GM12878 (cell line): ENCODE measurements at regions not wholly inside any gene's neighbourhood (a gene's known extent, or its start where the extent isn't known, plus 50 kb on each side); places are given as distances from the start of the nearest gene placed in this dataset.

Experiments used
- ATAC-seq: fragments of 200-7000 bp; cut with Tn5 transposase; 3 replicates; pipeline ENCODE4 v1.9.1; 2020; ENCODE audit warnings: mild to moderate bottlenecking, moderate library complexity
- BruUV-seq: library from RNA; stranded (reverse); fragments of 400-500 nt; replicated peaks from 2 replicates; lab custom pipeline; 2021; lab: Mats Ljungman, UMichigan
- CTCF ChIA-PET: fragments of 300-600 bp; sonication (Branson Sonifier 250); formaldehyde crosslinking; extraction: SDS; loops from one replicate; lab custom pipeline; 2021; ENCODE audit warnings: inconsistent platforms; lab: Yijun Ruan, JAX
- POLR2A ChIA-PET: fragments of 350-600 bp; formaldehyde crosslinking; extraction: SDS; loops from one replicate; lab custom pipeline; 2021; ENCODE audit warnings: inconsistent platforms; lab: Charles Lee
- RAD21 ChIA-PET: fragments of 300-600 bp; sonication (Branson Sonifier 250); formaldehyde crosslinking; loops from one replicate; lab custom pipeline; 2023; ENCODE audit warnings: antibody characterized with exemption; ENCODE audit not compliant: unreplicated experiment; lab: Charles Lee
- SMC1A ChIA-PET: fragments of 300-600 bp; sonication (Branson Sonifier 250); formaldehyde crosslinking; loops from one replicate; lab custom pipeline; 2023; ENCODE audit not compliant: unreplicated experiment, uncharacterized antibody; lab: Charles Lee
- DNase-seq: peaks from one replicate; pipeline ENCODE4 v3.0.0-alpha.2; 2011; ENCODE audit warnings: low read depth, low spot score
- FAIRE-seq: peaks from 3 replicates; lab custom pipeline; 2011; peaks lifted over from hg19 to GRCh38; lab: Jason Lieb, UNC
- H2AFZ ChIP-seq: 2 replicates; pipeline ENCODE4 v1.6.0; 2011; ENCODE audit warnings: low read depth, low read length, control low read depth; ENCODE audit not compliant: control insufficient read depth
- H3K27ac ChIP-seq: 2 replicates; pipeline ENCODE4 v1.5.1; 2011; ENCODE audit warnings: control low read depth; ENCODE audit not compliant: control insufficient read depth, insufficient read depth
- H3K27me3 ChIP-seq, 2 experiments: replicated peaks in 1 of 2; 2 replicates each; pipeline versions ENCODE4 v1.6.0 to v1.6.1; 2011; ENCODE audit warnings: low read length in 1 of 2; ENCODE audit not compliant: control insufficient read depth in 2 of 2, insufficient read depth in 2 of 2
- H3K36me3 ChIP-seq, 2 experiments: 2 replicates each; pipeline ENCODE4 v1.5.1; 2011; ENCODE audit warnings: low read length in 1 of 2; ENCODE audit not compliant: control insufficient read depth in 2 of 2, insufficient read depth in 2 of 2
- H3K4me1 ChIP-seq: 2 replicates; pipeline ENCODE4 v1.6.1; 2011; ENCODE audit warnings: mild to moderate bottlenecking, low read length, moderate library complexity, mixed read lengths; ENCODE audit not compliant: control insufficient read depth, insufficient read depth
- H3K4me2 ChIP-seq: 2 replicates; pipeline ENCODE4 v1.6.0; 2011; ENCODE audit warnings: control low read depth; ENCODE audit not compliant: control insufficient read depth, insufficient read depth
- H3K4me3 ChIP-seq: fragments of 200-600 bp; sonication (generic); 2 replicates; pipeline ENCODE4 v1.5.1; 2016
- H3K79me2 ChIP-seq: 2 replicates; pipeline ENCODE4 v1.6.0; 2011; ENCODE audit warnings: low read length; ENCODE audit not compliant: control insufficient read depth, insufficient read depth
- H3K9ac ChIP-seq: 2 replicates; pipeline ENCODE4 v1.8.0; 2011; ENCODE audit warnings: low read length, control low read depth, mixed read lengths; ENCODE audit not compliant: control insufficient read depth, insufficient read depth
- H3K9me3 ChIP-seq: replicated peaks from 3 replicates; pipeline ENCODE4 v1.5.1; 2011; ENCODE audit warnings: mild to moderate bottlenecking, low read length; ENCODE audit not compliant: control insufficient read depth, insufficient read depth
- H4K20me1 ChIP-seq: 2 replicates; pipeline ENCODE4 v1.6.0; 2011; ENCODE audit not compliant: control insufficient read depth, insufficient read depth
- CBFB ChIP-seq: IDR thresholded peaks from 2 replicates; pipeline ENCODE4 v1.6.1; 2016; ENCODE audit warnings: antibody characterized with exemption, low read depth
- FOXK2 ChIP-seq: fragments of 450-650 bp; IDR thresholded peaks from 2 replicates; pipeline ENCODE4 v1.6.1; 2017; ENCODE audit warnings: mild to moderate bottlenecking, moderate library complexity
- GATAD2B ChIP-seq: fragments of 450-650 bp; conservative IDR thresholded peaks from 2 replicates; pipeline ENCODE4 v1.6.1; 2017; ENCODE audit warnings: low read depth, mild to moderate bottlenecking, moderate library complexity
- IRF4 ChIP-seq: IDR thresholded peaks from 2 replicates; pipeline ENCODE4 v1.6.1; 2011; ENCODE audit warnings: low read depth, low read length
- MTA2 ChIP-seq: fragments of 450-650 bp; IDR thresholded peaks from 2 replicates; pipeline ENCODE4 v1.6.1; 2016; ENCODE audit warnings: low read depth, mild to moderate bottlenecking, moderate library complexity
- NR2F1 ChIP-seq: fragments of 450-650 bp; conservative IDR thresholded peaks from 2 replicates; pipeline ENCODE4 v1.6.1; 2017; ENCODE audit warnings: mild to moderate bottlenecking
- SIN3A ChIP-seq: IDR thresholded peaks from 2 replicates; pipeline ENCODE4 v1.6.1; 2012; ENCODE audit warnings: low read depth, low read length, improper control_type of control experiment
- SPI1 ChIP-seq: IDR thresholded peaks from 2 replicates; pipeline ENCODE4 v1.6.1; 2011; ENCODE audit warnings: low read depth, mild to moderate bottlenecking, low read length, moderate library complexity, borderline replicate concordance; ENCODE audit not compliant: insufficient read depth
- SREBF2 ChIP-seq: IDR thresholded peaks from 2 replicates; pipeline ENCODE4 v1.6.1; 2012; ENCODE audit warnings: mild to moderate bottlenecking, low read length
- SUZ12 ChIP-seq: fragments of 200-600 bp; sonication (generic); IDR thresholded peaks from one replicate; pipeline ENCODE4 v1.6.1; 2018; ENCODE audit warnings: antibody characterized with exemption, mild to moderate bottlenecking; ENCODE audit not compliant: unreplicated experiment
- TCF12 ChIP-seq: IDR thresholded peaks from 2 replicates; pipeline ENCODE4 v1.6.1; 2011; ENCODE audit warnings: low read depth, mild to moderate bottlenecking, low read length
- WRNIP1 ChIP-seq: IDR thresholded peaks from 2 replicates; pipeline ENCODE4 v1.6.1; 2011; ENCODE audit warnings: low read depth, low read length, improper control_type of control experiment, borderline replicate concordance
- ZNF24 ChIP-seq: fragments of 450-650 bp; IDR thresholded peaks from 2 replicates; pipeline ENCODE4 v1.6.1; 2017; ENCODE audit warnings: antibody characterized with exemption, mild to moderate bottlenecking
- ZNF384 ChIP-seq: IDR thresholded peaks from 2 replicates; pipeline ENCODE4 v1.6.1; 2012; ENCODE audit warnings: low read depth, mild to moderate bottlenecking, low read length, improper control_type of control experiment, borderline replicate concordance
- WGBS: methylation state at CpG from one replicate; pipeline ENCODE4 v1.1.6; 2016; ENCODE audit warnings: low lambda C conversion rate; ENCODE audit not compliant: insufficient replicate concordance, insufficient coverage; ENCODE audit errors: missing lambda C conversion rate; 5-methylcytosine and 5-hydroxymethylcytosine counted together
- in situ Hi-C: fragments of 300-500 bp; cut with MboI; formaldehyde crosslinking; loops from 9 replicates; pipeline ENCODE4 v1.14.3; 2018; ENCODE audit warnings: mixed read lengths
- intact Hi-C: fragments of 100-400 bp; cut with micrococcal nuclease; formaldehyde crosslinking; loops from one replicate; pipeline ENCODE4 v1.14.2; 2022; ENCODE audit not compliant: unreplicated experiment

- Histone ChIP-seq H3K27ac (no peak overlapping the region), H3K36me3 (no peaks in the 10 kb centered on the region), H3K79me2 (peaks cover 53% of the 10 kb centered on the region), H3K27me3 (no peaks in the 10 kb centered on the region), H3K4me3 (no peak overlapping the region), H3K4me2 (no peak overlapping the region), H4K20me1 (no peaks in the 10 kb centered on the region; the same call in 1 of the 2 replicates), H3K4me1 (peaks cover 6% of the 10 kb centered on the region), H2AFZ (no peak overlapping the region)
- POLR2A ChIA-PET = no interaction called here
- DNase-seq (no peak), FAIRE-seq (no peak), ATAC-seq (no peak)
- BruUV-seq = no TSS peak
- intact Hi-C loops (no loop called here), in situ Hi-C loops (no loop called here)
- SMC1A ChIA-PET = no interaction called here
- TF ChIP-seq IRF4 (no peak), WRNIP1 (no peak), SIN3A (no peak), SREBF2 (no peak), SPI1 (no peak), FOXK2 (no peak), CBFB (no peak), NR2F1 (no peak), SUZ12 (no peak), ZNF24 (no peak), TCF12 (no peak), ZNF384 (no peak), MTA2 (no peak), GATAD2B (no peak)
- TF ChIP-seq, all 136 proteins: peak for 0
- CTCF ChIA-PET = no interaction called here
- 71% methylated on average over 4 of the region's 4 CpGs for WGBS
- RAD21 ChIA-PET = no interaction called here
- Histone ChIP-seq H3K9ac (no peak overlapping the region), H3K9me3 (no peaks in the 10 kb centered on the region)
Observed at GRCh38 chr3:72413228-72413627, 435.0 kb downstream of the SHQ1 start.
